22Rv1 (cell line): ENCODE measurements at regions not wholly inside any gene's neighbourhood (a gene's known extent, or its start where the extent isn't known, plus 50 kb on each side); places are given as distances from the start of the nearest gene placed in this dataset.

Experiments
- H3K27ac ChIP-seq: fragments of 450-650 bp; 2 replicates; pipeline ENCODE4 v1.5.1; 2017
- CTCF ChIP-seq: fragments of 450-650 bp; IDR thresholded peaks from 2 replicates; pipeline ENCODE4 v1.5.1; 2017; ENCODE audit warnings: mild to moderate bottlenecking
- ZFX ChIP-seq: fragments of 450-650 bp; IDR thresholded peaks from 2 replicates; pipeline ENCODE4 v1.6.1; 2017; ENCODE audit warnings: antibody characterized with exemption, borderline replicate concordance

- TF ChIP-seq CTCF = no peak
- no peak for TF ChIP-seq ZFX
- no peak overlapping the region for H3K27ac ChIP-seq
These were observed 286.1 kb upstream of the TFAP2D start for GRCh38 chr6:50427267-50427666.

GRCh38 chr6:50437901-50438300 is 275.4 kb upstream of the TFAP2D start:
- TF ChIP-seq ZFX (no peak), CTCF (no peak)

DNA sequence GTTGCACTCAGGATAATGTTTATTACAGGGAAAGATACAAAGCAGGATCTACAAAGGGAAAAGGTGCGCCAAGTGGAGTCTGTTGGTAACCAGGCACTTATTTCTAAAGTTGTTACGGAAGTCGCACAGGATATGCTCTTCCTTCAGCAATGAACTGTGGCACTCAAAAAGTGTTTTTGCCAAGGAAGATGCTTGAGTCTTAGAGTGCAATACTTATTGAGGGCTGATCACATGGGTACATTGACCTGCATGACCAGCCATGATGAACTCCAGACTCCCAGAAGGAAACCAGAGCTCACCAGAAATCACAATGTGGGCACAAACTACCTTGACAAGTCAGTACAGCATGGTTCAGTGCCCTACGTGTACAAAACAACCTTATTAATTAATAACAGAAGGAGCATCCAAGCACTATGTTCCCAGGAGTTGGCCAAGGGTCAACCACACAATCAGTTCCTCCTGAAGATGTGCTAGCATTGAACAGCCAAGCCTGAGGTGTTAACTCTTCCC is 270.7 kb upstream of the TFAP2D start:
- TF ChIP-seq CTCF (no peak), ZFX (no peak)
- H3K27ac ChIP-seq = no peak overlapping the region

More at GRCh38 chr6:50437901-50438300, 275.4 kb upstream of the TFAP2D start:
- no peak overlapping the region for H3K27ac ChIP-seq

GRCh38 chr6:50443144-50443543 is 270.2 kb upstream of the TFAP2D start:
- H3K27ac ChIP-seq = no peak overlapping the region
- TF ChIP-seq ZFX (no peak), CTCF (no peak)

- TF ChIP-seq CTCF (no peak), ZFX (no peak)
- H3K27ac ChIP-seq = no peak overlapping the region
These were observed 264.2 kb upstream of the TFAP2D start for GRCh38 chr6:50449128-50449527.

GRCh38 chr6:50451826-50452400 is 261.4 kb upstream of the TFAP2D start:
- TF ChIP-seq CTCF (no peak), ZFX (no peak)
- H3K27ac ChIP-seq = no peak overlapping the region

- no peak for TF ChIP-seq ZFX
- no peak for TF ChIP-seq CTCF
- H3K27ac ChIP-seq = no peak overlapping the region
These were observed 258.3 kb upstream of the TFAP2D start for GRCh38 chr6:50455029-50455428.
